ENCODE measurements at regions not wholly inside any gene's neighbourhood (a gene's known extent, or its start where the extent isn't known, plus 50 kb on each side); places are given as distances from the start of the nearest gene placed in this dataset.

DNA sequence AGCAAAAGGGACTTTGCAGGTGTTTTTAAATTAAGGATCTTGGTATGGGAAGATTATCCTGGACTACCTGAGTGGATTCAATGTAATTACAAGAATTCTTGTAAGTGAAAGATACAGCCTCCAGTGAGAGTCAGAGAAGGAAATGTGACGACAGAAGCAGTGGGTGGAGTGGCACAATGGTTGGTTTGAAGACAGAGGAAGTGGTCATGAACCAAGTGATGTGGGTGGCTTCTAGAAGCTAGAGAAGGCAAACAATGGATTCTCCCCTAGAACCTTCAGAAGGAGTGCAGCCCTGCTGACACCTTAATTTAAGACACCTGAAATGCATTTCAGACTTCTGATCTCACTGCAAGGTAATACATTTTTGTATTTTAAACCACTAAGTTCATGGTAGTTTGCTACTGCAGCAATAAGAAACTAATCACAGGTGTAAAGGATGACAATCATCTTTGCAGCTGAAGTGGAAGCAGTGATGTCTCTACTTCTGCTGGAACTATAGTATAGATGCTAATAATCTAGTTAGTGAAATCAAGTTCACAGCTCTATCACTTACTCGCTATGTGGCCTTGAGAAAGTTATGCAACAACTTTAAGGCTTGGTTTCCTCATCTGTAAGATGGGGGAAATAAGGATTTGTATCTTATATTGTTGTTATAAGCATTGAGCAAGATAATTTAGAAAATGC is 403.4 kb upstream of the SUCLG2 start:
- no peaks in the 10 kb centered on the region for H3K27me3 ChIP-seq
- TF ChIP-seq, protein P1, sequence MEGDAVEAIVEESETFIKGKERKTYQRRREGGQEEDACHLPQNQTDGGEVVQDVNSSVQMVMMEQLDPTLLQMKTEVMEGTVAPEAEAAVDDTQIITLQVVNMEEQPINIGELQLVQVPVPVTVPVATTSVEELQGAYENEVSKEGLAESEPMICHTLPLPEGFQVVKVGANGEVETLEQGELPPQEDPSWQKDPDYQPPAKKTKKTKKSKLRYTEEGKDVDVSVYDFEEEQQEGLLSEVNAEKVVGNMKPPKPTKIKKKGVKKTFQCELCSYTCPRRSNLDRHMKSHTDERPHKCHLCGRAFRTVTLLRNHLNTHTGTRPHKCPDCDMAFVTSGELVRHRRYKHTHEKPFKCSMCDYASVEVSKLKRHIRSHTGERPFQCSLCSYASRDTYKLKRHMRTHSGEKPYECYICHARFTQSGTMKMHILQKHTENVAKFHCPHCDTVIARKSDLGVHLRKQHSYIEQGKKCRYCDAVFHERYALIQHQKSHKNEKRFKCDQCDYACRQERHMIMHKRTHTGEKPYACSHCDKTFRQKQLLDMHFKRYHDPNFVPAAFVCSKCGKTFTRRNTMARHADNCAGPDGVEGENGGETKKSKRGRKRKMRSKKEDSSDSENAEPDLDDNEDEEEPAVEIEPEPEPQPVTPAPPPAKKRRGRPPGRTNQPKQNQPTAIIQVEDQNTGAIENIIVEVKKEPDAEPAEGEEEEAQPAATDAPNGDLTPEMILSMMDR (IDR thresholded peaks at IDR 0.05), result no peak
- TF ChIP-seq POLR2A (IDR thresholded peaks at IDR 0.05), result no peak
- H3K4me3 ChIP-seq, result no peak overlapping the region
- peaks cover 0 to 7% (median 0%) of the 10 kb centered on the region in 4 donors for H3K4me1 ChIP-seq
- DNase-seq, result peak in 1 of 3 donors; percentile 20
- H3K9me3 ChIP-seq, result no peaks in the 10 kb centered on the region
- no peak overlapping the region for H3K27ac ChIP-seq
- no peaks in the 10 kb centered on the region for H3K36me3 ChIP-seq

DNA sequence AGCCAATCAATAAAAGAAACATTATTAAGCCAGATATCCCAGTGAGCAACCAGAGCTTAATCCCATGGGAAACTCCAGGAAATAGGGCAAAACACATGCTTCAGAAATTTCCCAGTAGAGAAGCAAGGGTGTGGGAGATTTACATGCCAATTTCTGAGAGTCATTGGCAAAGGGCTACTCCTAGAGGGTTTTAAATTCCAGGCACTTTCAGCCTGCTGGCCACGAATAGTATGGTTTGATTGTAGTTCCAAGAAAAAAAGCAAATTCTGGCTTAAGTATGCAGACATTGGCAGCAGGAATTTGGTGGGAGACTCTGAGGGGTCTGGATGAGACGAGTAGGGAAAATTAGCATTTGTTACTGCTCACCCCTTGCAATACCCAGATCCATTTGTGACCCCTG is 402.1 kb upstream of the SUCLG2 start:
- Histone ChIP-seq H3K9me3 (no peaks in the 10 kb centered on the region), H3K27me3 (no peaks in the 10 kb centered on the region), H3K27ac (no peak overlapping the region), H3K36me3 (no peaks in the 10 kb centered on the region), H3K4me1 (peaks cover 0 to 7% (median 0%) of the 10 kb centered on the region in 4 donors), H3K4me3 (no peak overlapping the region)
- TF ChIP-seq, protein P1 (IDR thresholded peaks at IDR 0.05), result no peak
- TF ChIP-seq POLR2A (IDR thresholded peaks at IDR 0.05), result no peak
- no peak for DNase-seq

DNA sequence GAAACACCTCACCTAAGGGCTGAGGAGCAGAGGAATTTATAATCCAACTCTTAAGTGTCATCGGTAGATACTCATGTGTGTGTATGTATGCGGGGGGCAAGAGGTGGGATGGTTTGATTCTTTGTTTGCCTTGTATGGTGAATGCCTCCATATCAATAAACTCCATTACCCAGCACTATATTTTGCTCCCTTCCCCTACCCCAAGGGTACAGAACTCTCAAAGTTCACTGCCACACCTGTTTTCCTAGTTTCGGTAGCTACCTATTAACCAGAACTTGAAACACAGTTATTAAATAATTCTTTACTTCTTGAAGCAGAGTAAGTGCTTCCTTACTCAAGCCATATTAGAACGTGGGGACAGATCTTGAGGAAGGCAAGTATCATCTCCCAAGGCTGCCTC is 400.8 kb upstream of the SUCLG2 start:
- Histone ChIP-seq H3K4me3 (no peak overlapping the region), H3K27ac (peak overlapping the region in 2 of 4 donors; percentile 24 to 55), H3K9me3 (no peaks in the 10 kb centered on the region), H3K4me1 (peaks cover 0 to 7% (median 0%) of the 10 kb centered on the region in 4 donors), H3K27me3 (no peaks in the 10 kb centered on the region), H3K36me3 (no peaks in the 10 kb centered on the region)
- no peak for TF ChIP-seq POLR2A (IDR thresholded peaks at IDR 0.05)
- TF ChIP-seq, protein P1 (IDR thresholded peaks at IDR 0.05), result no peak
- DNase-seq, result no peak

DNA sequence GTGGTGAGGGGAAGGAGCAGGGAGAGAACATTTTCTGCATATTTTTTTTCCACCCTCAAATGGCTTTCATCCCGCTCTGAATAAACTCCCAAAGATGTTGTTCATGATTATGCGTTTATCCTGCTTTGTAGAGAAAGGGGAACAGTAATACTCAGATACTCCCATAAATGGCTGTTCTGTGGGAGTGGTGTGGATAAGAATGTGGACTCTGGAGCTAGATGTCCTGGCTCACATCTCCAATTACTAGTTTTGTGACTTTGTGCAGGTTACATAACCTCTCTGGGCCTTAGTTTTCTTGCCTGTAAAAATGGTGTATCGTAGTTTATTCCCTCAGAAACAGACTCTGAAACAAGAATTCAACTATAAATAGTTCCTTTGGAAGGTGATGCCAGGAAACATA is 395.4 kb upstream of the SUCLG2 start:
- Histone ChIP-seq H3K4me1 (peaks cover 0 to 3% (median 0%) of the 10 kb centered on the region in 4 donors), H3K27me3 (no peaks in the 10 kb centered on the region), H3K9me3 (no peaks in the 10 kb centered on the region), H3K4me3 (no peak overlapping the region), H3K36me3 (no peaks in the 10 kb centered on the region), H3K27ac (peak overlapping the region in 1 of 4 donors; percentile 45)
- no peak for TF ChIP-seq POLR2A (IDR thresholded peaks at IDR 0.05)
- TF ChIP-seq, protein P1 (IDR thresholded peaks at IDR 0.05), result no peak
- DNase-seq, result no peak

DNA sequence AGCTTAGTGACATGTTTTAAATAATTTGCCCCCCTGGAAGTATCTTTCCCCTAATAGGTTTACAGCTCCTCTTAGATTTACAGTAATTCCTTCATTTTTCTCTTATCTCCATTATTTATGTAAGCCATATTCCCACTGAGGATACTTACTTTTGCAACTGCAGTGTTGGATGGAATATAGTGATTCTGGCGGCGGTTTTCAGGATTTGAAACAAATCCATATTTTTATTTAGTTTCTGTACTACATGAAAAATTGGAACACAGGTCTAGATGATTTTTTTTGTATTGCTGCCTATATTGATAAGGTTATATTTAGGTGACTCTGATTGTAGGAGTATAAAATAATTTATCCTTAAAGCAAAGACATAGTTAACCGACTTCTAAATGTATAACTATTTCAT is 391.6 kb upstream of the SUCLG2 start:
- H3K9me3 ChIP-seq, result no peaks in the 10 kb centered on the region
- no peaks in the 10 kb centered on the region for H3K36me3 ChIP-seq
- H3K4me3 ChIP-seq, result no peak overlapping the region
- H3K4me1 ChIP-seq, result no peaks in the 10 kb centered on the region
- H3K27ac ChIP-seq, result no peak overlapping the region
- TF ChIP-seq, protein P1 (IDR thresholded peaks at IDR 0.05), result no peak
- TF ChIP-seq POLR2A (IDR thresholded peaks at IDR 0.05), result no peak
- DNase-seq, result no peak
- H3K27me3 ChIP-seq, result no peaks in the 10 kb centered on the region

All from Peyer's patch (tissue), 4 donors.